Muscle of back (tissue), 3 donors: ENCODE measurements at regions not wholly inside any gene's neighbourhood (a gene's known extent, or its start where the extent isn't known, plus 50 kb on each side); places are given as distances from the start of the nearest gene placed in this dataset.
"Not testable (repeated sequence)": the region's sequence is repeated elsewhere in the genome, so short reads cannot be mapped to it uniquely, and the experiment has no call there.

Experiments used
- DNase-seq, 3 donors: peaks; one replicate each; pipeline versions ENCODE4 v3.0.0 to v3.0.0-alpha.2; 2013

DNA sequence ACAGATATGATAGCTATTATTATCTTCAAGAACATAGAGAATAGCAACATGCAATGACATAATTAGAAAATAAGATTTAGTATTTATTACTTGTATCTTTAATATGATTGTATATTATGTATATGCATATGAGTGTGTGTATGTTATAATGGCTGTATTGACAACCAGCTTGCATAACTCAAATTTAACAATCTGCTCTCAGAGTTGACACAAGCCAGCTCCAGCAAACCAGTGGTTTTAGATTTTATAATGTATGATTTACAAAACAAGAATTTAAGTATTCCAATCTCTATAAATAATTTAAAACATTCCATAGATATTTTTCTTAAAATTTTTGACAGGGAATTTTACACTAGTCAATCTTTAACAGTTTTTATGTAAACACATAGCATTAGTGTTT lies 935.9 kb upstream of the EPHA5 start:
- DNase-seq, result no peak

DNA sequence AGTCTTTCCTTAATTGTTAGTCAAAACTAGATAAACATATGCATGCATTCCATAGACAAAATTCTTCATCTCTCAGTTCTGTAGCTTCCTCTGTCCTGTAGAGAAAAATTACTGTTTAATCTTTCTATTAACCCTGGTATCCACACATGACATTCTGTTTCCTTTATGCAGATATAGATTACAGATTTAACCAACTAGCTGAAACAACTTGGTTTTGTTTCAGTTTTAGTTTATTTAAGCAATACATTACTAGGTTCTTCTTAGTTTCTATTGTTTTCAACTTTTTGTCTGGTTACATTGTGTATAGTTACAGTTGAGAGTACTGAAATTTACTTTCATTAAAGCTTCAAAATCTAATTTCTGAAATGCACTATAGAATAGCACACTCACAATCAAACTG lies 933.9 kb upstream of the EPHA5 start:
- no peak for DNase-seq

DNA sequence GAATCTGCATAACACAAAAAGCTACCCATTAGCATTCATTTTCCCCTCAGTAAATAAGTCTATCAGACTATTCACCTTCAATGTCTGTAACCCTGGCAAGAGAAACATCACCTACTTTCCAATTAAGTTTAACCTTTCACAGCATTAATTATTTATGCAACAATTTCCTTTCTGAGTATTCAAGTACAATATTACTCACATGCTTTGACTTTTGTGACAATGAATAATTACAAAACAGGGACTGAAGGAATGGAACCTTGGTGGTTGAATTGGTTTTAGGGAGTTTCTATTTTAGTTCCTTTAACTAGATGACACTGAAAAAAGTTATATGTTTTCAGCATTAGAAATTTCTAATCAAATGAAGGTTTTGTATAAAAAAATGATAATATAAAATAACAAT lies 932.3 kb upstream of the EPHA5 start:
- DNase-seq, result no peak

DNA sequence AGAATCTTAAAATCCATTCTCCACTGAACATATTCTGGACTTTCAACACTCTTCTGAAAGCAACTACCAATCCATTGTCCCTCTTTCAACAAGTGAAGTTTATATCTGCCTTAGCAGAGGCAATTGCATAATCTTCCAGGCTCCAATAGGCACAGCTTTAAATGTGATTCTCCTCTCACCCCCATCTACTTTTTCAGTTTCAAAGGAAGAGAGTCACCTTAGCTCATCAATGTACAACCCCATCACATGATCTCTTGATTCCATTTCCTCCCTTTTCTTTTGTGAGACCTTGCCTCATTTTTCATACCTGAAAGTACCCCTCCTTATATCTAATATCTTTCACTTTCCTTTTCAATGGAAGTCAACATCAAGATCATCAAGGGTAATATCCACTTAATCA lies 921.7 kb upstream of the EPHA5 start:
- DNase-seq, result no peak

DNA sequence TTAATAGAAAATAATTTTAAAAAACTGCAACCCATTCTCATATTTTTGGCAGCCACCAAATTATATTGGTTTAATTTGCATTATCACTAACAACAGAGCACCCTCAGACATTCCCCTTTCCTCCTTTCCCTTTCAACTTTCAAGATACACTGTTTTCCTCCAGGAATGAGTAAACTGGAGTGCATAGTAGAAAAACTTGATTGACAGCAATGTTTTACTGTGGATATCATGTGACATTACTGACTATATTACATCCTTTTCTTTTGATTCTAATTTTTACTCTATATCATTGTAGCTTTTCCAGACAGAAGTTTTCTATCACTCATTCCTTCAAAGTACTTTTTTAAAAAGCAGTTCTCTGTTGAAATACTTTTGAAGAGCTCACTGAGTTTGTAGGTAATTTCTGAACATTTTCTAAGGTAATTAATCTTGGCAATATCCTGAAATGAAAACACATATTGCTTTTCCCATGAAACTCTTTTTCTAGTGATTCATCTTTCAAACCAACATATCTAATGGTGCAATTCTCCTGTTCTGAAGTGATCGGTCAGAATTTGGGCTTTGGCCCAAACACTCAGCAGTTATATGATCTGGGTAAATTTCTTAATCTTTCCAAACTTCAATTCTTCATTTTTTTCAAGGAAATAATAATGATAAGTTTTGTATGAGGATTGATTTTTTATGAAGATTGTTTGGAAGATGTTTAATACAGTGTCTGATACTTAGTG lies 920.4 kb upstream of the EPHA5 start:
- DNase-seq, result peak in 1 of 3 donors; percentile 9

DNA sequence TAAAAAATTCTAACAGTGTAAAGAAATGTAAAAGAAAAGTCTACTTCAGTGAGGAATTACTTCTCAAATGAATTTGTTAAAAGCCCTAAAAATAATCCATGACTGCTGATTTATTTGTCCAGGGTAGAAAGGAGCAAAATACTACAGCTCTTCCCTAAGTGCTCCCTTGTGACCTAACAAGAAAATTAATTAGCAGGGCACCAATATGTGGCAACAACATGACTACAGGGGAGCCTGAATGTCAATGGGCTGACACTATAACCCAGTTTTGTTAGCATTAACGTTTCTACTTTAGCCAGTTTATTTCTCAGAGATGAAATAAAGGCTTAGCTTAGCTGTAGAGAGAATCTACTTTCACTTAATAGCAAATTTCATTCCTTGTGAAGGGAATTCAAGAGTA lies 918.9 kb upstream of the EPHA5 start:
- no peak for DNase-seq

DNA sequence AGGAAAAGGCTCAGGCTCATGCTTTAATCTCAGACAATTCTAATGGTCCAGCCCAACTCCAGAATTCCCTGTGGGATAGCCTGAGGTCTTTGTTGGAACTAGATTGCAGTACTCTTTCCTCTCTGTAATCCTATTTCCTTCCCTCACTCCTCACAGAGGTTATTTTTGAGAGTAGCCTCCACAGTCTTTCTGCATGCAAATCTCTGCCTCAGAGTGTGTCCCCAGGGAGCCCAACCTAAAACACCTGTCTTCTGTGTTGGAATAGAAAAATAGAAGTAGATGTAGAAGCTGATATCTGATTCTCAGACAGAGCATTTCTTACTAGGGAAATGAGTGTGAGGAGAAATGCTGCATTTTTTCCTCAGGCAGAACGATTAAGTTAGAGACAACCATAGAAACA lies 915.5 kb upstream of the EPHA5 start:
- DNase-seq, result no peak

DNA sequence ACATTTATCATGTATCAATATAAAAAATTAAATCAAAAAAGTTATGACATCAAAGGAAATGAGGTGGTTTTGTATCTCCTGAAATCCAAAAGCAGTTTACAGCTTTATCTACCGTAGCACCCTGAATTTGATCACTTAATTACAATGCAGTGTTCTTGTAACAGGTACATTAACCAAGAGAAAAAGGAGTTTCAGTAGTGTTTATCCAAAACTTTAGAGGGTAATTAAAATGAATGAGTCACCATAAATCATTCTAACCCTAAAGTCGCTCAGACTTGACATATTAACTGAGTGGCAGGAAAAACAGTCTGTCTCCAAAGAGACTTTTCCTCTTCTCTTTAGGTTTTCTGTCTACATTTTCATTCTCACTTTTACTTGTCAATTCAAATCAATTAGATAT lies 907.6 kb upstream of the EPHA5 start:
- no peak for DNase-seq

DNA sequence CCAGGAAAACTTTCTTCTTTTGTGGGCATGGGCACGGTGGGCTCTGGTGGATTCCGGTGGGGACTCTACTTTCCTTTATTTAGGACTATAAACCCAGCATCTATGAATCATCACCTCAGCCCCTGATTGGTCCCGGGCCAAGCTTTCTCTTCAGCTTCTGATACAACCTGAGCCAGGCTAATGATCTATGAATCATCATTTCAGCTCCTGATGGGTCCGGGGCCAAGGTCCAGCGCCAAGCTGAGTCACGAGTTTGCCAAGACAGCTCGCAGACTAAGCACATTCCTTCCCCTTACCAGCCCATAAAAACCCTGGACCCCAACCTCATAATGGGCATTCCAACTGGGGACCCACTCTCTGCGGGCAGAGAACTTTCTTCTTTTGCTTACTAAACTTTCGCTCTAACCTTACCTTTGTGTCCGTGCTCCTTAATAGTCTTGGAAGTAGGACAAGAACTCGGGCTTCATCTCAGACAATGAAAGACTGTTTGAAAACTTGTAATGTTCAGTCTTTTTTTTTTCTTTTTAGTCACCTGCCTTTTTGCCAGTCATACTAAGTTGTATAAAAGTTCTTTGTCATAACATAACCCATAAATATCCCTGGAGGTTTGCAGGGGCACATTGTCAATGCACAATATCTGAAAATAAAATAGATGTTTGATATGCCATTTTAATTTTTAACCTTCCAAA lies 904.9 kb upstream of the EPHA5 start:
- DNase-seq, result peak in 1 of 3 donors; percentile 38

DNA sequence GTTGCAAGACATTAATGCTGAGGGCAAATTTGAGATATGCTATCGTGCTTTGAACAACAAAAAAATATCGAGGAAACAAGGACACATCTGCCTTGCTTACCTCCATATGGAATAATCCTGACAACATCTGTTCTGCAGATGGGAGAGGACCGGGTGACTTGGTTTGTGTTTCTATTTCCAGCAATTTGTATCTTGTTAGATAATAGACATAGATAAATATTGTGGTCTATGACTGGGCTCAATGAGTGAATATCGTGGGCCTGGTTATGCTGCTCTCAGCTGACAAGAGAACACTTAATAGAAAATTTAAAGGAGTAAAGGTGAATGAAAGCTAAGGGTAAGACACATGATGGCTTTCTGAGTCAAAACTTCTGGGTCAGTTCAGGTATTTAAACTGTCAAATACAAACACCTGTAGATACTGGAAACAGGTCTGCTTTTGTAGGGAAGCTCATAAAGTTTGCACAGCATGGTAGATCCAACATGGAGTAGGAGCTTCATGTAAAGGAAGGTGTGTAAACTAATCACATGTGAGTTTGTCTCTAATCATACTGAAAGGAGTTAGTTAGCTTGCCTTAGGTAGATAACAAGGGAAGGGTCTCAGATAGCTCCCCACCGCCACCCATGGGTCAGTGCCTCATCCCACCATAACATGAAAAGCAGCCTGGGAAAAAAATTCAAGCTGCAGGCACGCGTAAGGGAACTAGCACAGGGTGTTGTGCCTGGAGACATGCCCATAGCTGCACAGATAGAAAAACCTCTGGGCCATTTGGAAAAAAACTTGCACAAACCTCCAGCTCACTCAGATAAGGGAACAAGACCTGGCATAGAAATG lies 904.1 kb upstream of the EPHA5 start:
- peak in 1 of 3 donors; percentile 22 for DNase-seq

DNA sequence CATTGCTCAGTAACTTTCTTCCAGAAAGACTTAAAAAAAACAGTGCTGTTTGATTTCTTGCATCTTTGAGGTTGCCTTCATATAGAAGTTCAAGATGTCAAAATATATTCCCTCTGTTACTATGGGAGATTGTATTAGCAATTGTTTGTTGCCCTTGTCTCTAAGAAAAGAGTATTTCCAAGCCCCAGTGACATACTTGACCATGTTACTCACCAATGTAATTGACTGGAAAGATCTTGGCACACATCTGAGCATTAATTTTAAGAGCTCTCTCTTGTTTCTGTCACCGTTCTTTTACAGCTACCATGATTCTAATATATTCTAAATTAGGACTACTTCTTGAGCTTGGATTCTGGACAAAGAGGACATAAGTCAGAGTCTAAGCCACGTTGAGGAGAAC lies 902.7 kb upstream of the EPHA5 start:
- DNase-seq, result peak in 2 of 3 donors; percentile 19 to 34

DNA sequence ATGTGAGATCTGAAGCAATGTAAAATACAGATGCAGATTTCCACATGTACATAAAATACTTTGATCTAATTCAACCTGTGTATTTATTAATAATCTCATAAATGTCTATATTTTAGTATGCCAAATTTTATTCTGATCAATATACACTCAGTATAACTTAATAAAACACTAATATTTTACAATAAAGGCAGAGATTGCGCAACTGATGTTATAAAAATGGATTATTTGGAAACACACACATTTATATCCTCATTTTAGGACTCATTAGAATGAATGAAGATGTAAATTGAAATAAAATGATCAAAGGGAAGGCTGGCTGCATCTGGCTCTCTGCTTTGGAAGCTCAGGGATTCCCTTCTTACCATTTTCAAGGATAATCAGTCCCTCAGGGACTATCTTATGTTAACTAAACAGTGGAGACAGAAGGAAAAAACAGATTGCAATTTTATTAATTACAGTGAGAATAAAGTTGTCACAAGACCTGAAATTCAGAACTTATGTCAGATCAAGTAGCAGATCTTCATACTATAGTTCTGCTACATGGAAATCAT lies 900.9 kb upstream of the EPHA5 start:
- DNase-seq, result no peak

DNA sequence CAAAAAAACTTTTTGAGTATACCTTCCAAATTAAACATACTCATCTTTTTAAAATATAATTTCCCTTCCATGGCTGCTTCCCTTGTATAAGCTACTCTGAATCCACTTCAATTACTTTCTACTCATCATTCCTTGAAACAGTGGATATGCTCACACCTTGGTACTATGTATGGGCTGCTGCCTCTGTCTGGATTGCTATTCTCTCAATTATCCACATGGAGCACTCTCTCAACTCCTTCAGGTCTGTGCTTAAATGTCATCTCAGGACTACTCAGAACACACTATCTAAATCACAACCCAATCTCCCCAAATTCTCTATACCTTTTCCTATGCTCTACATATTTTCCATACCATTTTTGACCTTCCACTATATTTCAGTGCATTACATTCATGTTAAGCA lies 898.9 kb upstream of the EPHA5 start:
- DNase-seq, result no peak

DNA sequence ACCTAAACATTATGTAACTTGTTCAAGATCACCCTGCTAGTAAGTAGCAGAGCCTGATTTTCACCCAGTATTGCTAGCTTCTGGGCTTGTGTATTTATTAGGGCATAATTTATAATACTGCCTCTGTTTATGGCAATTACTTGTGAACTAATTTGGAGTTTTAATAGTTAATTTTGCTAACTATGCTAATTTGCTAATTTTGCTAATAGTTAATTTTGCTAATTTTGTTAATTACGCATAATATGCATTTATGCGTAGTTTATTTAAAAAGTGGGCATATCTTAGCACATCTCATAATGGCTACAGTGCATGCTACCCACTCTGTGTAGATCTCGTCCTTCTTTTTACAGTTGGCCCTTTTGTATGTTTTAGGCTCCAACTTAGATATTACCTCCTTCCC lies 898.1 kb upstream of the EPHA5 start:
- no peak for DNase-seq

DNA sequence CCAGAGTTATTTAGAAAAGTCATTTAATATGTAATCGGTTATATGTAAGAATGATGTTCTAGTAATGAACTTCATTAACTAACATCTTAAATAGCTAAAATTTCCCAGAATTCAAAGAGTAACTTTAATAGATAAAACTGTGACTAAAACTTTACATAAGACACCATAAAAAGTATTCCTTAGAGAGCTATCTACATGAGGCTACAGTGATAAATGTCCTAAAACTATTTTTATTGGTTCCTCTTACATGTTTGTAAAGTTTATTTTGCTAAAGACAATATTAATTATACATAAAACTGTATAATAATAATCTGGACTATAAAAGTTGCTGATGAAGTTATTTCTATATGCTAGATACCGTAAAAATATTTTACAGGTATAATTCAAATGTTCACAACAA lies 897.7 kb upstream of the EPHA5 start:
- DNase-seq, result no peak

DNA sequence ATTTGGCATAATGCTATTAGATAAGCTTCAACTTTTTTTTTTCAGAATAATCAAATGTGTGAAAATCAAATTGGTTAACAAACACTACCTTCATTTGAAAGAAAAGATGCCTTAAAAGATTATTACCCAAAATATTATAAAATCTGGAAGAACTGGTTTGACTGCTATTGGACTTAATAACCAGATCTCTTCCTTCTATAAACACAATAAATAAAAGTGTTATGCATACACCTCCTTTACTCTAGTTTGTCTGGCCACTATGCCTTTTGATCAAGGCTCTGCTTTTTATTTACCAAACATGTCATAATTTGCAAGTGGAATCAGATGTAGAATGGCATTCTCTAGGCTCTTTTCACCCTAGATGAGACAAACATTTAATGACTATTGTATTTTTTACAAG lies 897.3 kb upstream of the EPHA5 start:
- no peak for DNase-seq

DNA sequence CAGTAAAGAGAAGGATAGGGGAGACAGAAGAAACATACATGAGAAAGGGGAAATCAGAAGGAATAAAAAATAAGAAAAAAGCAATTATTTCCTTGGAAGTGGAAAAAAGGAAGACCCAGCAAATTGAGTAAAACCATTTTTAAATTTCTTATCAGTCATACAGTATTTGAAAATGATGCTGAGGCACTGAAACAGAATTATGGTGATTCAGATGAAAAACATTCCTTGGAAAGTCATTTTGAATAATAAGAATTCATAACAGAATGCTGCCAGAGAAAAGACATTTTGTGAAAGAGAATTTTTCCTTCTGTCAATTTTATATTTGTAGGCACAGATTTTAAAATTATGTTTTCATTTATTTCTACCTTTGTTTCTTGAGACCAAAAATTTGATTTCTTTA lies 895.5 kb upstream of the EPHA5 start:
- DNase-seq, result peak in 1 of 3 donors; percentile 16

DNA sequence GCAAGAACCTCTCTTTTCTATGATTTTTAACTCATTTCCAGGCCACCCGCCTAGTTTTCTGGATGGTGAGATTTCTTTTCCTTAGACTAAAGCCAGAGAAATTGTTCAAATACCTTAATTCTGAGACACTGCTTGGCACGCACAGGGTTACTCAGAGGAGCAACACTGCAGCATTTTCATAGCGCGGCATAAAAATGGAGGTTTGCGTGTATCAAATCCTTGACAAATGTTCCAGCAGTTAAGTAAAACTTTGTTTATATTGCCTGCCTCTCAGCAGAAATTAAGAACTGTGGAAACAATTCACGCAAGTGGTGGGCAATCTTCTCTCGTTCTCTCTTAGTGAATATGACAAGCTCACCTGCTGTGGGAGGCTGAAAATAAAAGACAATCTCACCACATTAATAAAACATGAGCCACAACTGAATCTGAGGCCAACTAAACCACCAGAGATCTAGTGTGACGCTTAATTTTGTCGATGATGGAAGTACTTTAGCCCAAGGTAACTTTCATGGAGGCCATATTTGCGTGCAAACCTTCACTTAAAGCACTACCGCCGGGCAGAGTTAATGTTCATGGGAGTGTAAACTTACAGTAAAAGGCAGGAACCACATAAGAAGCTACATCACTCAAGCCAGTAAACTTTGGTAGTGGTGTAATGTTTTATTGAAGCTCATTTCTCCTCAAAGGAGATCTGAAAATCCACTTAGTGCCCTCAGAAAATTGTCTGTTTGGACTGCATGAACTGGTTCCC lies 894.8 kb upstream of the EPHA5 start:
- peak in 2 of 3 donors; percentile 52 to 53 for DNase-seq

DNA sequence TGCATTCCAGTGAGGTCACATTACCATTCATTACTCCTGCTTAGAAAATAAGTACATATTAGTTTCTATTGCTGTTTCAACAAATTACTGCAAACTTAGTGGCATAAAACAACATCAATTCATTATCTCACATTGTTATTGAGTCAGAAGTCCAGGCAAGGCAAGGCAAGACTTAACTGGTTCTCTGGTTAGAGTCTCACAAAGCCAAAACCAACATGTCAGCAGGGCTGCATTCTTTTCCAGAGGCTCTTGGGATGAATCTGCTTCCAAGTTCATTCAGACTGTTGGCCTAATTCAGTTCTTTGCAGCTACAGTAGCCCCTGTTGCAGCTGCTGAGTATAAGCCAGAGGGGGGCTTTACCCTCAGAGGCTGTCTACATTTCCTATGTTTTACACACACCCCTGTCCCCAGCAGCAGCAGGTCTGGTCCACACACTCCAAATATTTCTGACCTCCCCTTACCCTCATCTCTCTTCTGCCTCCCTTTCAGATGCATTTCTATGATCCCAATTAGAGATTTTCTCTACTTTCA lies 892.1 kb upstream of the EPHA5 start:
- peak in 1 of 3 donors; percentile 12 for DNase-seq

DNA sequence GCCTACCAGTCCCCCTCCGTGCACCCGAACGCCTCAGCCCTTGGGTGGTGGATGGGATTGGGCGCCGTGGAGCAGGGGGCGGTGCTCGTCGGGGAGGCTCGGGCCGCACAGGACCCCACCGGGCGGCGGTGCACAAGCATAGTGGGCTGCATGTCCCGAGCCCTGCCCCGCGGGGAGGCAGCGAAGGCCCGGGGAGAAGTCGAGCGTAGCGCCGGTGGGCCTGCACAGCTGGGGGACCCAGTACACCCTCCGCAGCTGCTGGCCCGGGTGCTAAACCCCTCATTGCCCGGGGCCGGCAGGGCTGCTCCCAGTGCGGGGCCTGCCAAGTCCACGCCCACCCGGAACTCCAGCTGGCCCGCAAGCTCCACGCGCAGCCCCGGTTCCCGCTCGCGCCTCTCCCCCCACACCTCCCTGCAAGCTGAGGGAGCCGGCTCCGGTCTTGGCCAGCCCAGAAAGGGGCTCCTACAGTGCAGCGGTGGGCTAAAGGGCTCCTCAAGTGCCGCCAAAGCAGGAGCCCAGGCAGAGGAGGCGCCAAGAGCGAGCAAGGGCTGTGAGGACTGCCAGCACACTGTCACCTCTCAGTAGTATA lies 891.3 kb upstream of the EPHA5 start:
- not testable (repeated sequence) for DNase-seq

DNA sequence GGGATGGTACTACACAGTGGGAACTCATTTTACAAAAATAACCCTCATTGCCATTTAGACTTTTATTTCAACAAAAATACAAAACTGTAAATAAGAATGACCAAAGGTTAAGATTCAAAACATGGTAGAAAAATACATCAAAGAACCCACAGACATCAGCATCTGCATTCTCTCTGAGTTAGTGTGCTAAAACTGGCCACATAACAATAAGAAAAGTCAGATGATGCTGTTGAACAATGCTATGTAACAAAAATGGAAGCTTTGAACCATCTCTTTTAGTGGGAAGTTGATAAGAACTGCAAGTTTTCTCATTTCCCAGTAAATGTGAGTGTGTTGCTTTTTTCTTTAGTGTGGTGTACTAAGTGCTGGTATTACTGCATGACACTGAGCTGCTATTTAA lies 888.4 kb upstream of the EPHA5 start:
- no peak for DNase-seq
